ENCODE measurements at regions not wholly inside any gene's neighbourhood (a gene's known extent, or its start where the extent isn't known, plus 50 kb on each side); places are given as distances from the start of the nearest gene placed in this dataset.

DNA sequence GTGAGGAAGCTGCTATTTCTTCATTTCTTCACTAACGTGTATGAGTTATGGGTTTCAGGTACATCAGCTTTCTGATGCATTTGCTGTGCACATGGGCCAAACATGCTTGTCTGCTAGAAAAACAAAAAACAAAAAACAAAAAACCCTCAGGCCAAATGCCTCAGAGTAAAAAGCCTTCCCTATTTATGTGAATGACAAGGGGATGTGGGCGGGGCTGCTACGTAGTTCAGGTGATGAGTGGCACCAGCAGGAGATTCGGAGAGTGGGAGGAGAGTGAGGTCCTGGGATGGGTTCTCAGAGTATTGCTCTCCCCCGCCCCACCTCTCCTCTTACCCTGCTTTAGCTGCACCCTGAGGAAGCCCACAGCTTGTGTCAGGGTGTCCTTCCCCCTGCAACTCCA, 596.8 kb upstream of the JAG1 start:
- TF ChIP-seq CTCF (IDR thresholded peaks at IDR 0.05; ENCODE audit: low read depth, low read length) (no peak), EZH2phosphoT487 (IDR thresholded peaks at IDR 0.05; ENCODE audit: low read depth) (no peak)

Data from OCI-LY3 (cell line).